HG03139 (cell line): ENCODE measurements at regions not wholly inside any gene's neighbourhood (a gene's known extent, or its start where the extent isn't known, plus 50 kb on each side); places are given as distances from the start of the nearest gene placed in this dataset.

ENCODE experiments used
- ATAC-seq: cut with Tn5 transposase; IDR thresholded peaks from one replicate; pipeline ENCODE4 v1.9.1; 2021; ENCODE audit not compliant: unreplicated experiment

- ATAC-seq, result no peak
Measured at GRCh38 chr10:128879030-128879429, 588.0 kb upstream of the MGMT start.

GRCh38 chr10:128879441-128880140 lies 587.5 kb upstream of the MGMT start:
- ATAC-seq, result no peak

DNA sequence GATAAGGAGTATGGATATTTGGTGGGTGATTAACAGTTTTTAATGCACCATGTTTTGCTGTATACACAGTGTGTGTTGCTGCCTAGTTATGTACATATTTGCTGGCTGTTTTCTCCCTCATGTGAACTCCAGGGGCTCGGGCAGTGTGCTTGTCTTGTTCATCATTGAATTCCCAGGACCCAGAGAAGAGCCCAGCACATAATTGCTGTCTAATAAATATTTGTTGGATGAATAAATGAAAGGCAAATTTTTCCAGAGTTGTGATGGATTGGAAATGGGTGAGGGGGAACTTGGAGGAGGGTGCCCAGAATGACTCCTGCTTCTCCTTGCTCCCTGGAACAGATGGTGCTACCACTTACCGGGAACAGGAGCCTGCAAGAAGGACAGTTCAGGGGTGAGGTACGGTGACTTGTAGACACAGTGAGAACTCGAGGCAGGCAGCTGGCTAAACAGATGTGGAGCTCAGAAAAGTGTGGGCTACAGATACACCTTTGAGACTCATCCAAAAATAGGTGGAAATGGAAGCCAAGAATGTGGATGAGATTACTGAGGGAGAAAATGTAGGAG lies 586.8 kb upstream of the MGMT start:
- ATAC-seq, result no peak

GRCh38 chr10:128881086-128881485 lies 586.0 kb upstream of the MGMT start:
- no peak for ATAC-seq

- no peak for ATAC-seq
Measured at GRCh38 chr10:128883231-128884032, 583.6 kb upstream of the MGMT start.

DNA sequence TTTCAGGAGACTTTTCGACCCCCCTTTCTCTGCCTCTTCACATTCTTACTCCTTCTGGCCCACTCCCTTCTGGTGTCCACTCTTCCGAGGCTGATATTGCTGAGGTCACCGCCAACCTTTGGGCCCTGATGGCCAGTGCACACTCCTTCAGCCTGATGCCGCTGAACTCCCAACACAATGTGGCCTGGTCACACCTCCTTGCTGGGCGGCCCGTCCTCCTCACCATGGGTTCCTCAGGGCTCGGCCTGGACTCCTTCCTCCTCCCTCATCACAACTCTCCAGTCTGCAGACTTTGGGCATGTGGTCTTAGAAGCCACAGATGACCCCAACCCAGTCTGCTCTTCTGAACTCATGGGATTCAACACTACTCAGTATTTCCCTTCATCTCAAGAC lies 583.0 kb upstream of the MGMT start:
- no peak for ATAC-seq

DNA sequence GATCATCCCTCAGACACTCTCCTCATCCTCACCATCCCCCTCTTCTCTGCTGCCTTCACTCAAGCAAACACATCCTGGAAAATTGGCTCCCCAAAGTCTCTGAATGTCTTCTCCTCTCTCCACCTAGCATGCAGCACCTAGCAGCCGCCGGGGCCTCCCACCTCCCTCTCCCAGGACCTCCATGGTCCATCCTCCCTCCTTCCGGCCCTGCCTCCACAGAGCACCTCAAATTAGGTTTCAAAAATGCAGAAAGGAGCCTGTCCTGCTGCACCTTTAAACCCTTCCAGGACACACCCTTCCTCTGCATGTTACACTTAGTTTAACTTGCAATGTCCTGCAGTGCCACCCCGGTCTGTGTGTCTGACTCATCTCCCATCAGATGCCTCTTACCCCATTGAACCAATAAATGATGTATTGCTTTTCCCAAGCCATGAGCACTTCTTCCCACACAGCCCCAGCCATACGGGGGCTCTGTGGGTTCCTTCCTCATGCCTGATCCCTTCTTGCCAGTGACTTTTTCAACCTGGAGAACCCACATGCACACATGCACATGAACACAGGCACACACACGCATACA lies 582.5 kb upstream of the MGMT start:
- ATAC-seq, result no peak

GRCh38 chr10:128885573-128886555 lies 581.2 kb upstream of the MGMT start:
- no peak for ATAC-seq

- ATAC-seq, result no peak
Measured at GRCh38 chr10:128887856-128888255, 579.2 kb upstream of the MGMT start.

GRCh38 chr10:128892005-128892404 lies 575.0 kb upstream of the MGMT start:
- no peak for ATAC-seq

DNA sequence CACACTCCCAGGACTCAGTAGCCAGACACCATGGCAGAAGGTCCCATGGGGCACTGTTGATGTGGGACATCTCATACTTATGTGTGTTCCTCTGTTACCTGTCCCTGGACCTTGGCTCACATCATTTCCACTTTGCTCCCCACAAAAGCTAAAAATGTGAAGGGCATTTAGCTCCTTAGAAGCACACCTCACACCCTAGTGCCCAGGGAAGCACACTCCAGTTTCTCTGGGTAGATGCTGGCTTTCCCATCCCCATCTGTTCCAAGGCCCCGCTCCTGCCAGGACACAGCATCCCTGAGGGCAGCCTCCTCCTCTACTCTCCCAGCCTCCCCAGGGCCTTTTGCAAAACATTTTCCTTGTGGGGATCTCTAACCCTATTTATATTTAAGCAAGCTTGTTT lies 572.4 kb upstream of the MGMT start:
- no peak for ATAC-seq

GRCh38 chr10:128895473-128895872 lies 571.6 kb upstream of the MGMT start:
- ATAC-seq, result no peak

- ATAC-seq, result no peak
Measured at GRCh38 chr10:128896116-128896795, 570.8 kb upstream of the MGMT start.

GRCh38 chr10:128896963-128897362 lies 570.1 kb upstream of the MGMT start:
- no peak for ATAC-seq

- no peak for ATAC-seq
Measured at GRCh38 chr10:128897401-128898129, 569.5 kb upstream of the MGMT start.

DNA sequence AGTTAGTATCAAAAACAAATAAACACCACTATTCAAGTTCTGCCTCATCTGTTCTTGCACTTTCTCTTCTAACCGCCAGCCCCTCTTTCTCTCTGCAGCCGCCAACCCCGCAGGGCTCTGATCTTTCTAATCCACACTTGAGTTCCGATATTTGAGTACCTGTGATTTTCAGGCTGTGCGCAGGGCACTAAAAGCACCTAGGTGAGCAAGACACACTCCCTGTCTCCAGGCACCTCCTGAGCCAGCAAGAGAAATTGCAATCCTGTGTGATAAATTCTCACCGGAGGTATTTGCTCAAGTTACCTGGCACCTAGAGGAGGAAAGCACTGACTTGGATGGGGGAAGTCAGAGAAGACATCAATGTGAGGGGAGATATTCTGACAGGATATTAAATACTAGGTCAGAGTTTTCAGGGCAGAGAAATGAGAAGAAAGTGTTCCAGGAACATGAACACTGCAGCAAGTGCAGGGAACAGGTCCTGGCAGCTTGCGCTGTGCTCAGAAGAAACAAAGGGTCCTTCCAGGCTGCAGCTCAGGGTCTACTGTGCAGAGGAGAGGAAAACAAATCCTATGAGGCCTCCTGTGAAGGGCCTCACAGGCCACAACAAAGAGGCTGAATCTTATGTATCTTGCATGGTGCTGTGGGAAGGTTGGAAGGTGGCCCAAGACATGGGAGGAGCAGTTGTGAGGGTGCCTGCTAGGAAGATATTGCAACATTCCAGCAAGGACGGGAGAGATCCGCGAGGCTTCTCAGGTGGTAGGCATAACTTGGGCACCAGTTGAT lies 568.7 kb upstream of the MGMT start:
- ATAC-seq, result no peak

GRCh38 chr10:128898916-128899195 lies 568.2 kb upstream of the MGMT start:
- no peak for ATAC-seq

GRCh38 chr10:128900456-128900855 lies 566.6 kb upstream of the MGMT start:
- ATAC-seq, result no peak

DNA sequence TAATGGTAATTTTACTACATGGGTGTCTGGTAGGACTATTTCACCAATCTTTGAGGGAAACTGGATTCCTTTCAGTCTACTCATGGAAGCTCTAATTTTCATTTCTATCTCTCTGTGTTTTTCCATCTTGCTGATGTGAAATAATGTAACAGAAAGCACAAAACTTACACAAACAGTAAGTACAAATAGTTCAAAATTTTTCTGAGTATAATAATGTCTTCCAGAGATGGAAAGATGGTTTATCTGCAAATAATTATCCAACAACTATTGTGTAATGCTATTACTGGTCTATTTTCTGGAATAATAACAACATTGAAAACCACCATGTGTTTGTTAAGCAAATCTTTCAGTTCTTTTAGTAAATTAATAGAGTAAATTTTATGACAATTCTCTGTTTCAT lies 565.8 kb upstream of the MGMT start:
- no peak for ATAC-seq
